Fibroblast of lung (primary cell): ENCODE measurements at regions not wholly inside any gene's neighbourhood (a gene's known extent, or its start where the extent isn't known, plus 50 kb on each side); places are given as distances from the start of the nearest gene placed in this dataset.

Source experiments
- EZH2 ChIP-seq: IDR thresholded peaks from 2 replicates; pipeline ENCODE4 v1.5.1; 2012; ENCODE audit warnings: low read length, control low read depth, mild to moderate bottlenecking; ENCODE audit errors: missing control alignments
- TF ChIP-seq, protein P1 (sequence below), 2 donors: IDR thresholded peaks in 1 of 2; conservative IDR thresholded peaks in 1 of 2; 1 replicate in 1 of 2; 2 replicates in 1 of 2; pipeline ENCODE4 v1.5.1; 2011 to 2012; ENCODE audit warnings: low read length in 2 of 2, control low read depth in 1 of 2, inconsistent platforms in 1 of 2, low read depth in 1 of 2, mild to moderate bottlenecking in 1 of 2

DNA sequence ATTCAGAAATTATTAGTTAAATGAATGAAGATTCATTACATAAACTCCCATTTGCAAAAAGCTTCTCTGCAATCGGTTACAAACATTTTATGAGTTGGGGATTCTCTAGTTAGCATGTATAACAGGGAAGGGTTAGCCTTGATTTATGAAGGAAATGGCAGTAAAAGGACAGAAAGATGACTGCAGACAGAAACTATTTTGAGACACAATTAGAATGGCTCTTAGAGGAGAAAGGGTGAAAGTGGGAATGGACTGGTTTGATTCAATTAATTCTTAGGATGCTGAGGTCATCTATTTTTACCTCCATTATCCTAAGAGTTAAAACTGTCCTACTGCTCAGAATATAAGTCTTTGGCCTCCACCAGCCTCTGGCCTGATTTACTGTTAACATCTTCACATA, 250.8 kb upstream of the DLGAP1 start:
- TF ChIP-seq, protein P1, sequence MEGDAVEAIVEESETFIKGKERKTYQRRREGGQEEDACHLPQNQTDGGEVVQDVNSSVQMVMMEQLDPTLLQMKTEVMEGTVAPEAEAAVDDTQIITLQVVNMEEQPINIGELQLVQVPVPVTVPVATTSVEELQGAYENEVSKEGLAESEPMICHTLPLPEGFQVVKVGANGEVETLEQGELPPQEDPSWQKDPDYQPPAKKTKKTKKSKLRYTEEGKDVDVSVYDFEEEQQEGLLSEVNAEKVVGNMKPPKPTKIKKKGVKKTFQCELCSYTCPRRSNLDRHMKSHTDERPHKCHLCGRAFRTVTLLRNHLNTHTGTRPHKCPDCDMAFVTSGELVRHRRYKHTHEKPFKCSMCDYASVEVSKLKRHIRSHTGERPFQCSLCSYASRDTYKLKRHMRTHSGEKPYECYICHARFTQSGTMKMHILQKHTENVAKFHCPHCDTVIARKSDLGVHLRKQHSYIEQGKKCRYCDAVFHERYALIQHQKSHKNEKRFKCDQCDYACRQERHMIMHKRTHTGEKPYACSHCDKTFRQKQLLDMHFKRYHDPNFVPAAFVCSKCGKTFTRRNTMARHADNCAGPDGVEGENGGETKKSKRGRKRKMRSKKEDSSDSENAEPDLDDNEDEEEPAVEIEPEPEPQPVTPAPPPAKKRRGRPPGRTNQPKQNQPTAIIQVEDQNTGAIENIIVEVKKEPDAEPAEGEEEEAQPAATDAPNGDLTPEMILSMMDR (conservative IDR thresholded peaks at IDR 0.05 in 1 of 2, IDR thresholded peaks at IDR 0.05 in 1 of 2; ENCODE audit: low read depth in 1 of 2, low read length in 2 of 2) = no peak
- no peak for TF ChIP-seq EZH2
